K562 (cell line): ENCODE measurements at regions not wholly inside any gene's neighbourhood (a gene's known extent, or its start where the extent isn't known, plus 50 kb on each side); places are given as distances from the start of the nearest gene placed in this dataset.

Source experiments
- CEBPB ChIP-seq: fragments of 450-650 bp; IDR thresholded peaks from 2 replicates; pipeline ENCODE4 v1.6.1; 2016; ENCODE audit warnings: missing genetic modification characterization, missing compliant biosample characterization
- CTBP1 ChIP-seq: fragments of 450-650 bp; IDR thresholded peaks from 2 replicates; pipeline ENCODE4 v1.6.1; 2016; ENCODE audit warnings: borderline replicate concordance
- FOXM1 ChIP-seq, 2 experiments: fragments of 450-650 bp in 1 of 2; sonication (generic) in 1 of 2; formaldehyde crosslinking in 1 of 2; IDR thresholded peaks; 2 replicates each; pipeline versions ENCODE4 v1.6.1 to v1.9.0; 2017 to 2022; ENCODE audit warnings: low read depth in 2 of 2, mild to moderate bottlenecking in 2 of 2, missing genetic modification reagents in 1 of 2, moderate library complexity in 1 of 2
- KDM4B ChIP-seq, 2 experiments: fragments of 450-650 bp in 1 of 2; sonication (generic) in 1 of 2; IDR thresholded peaks; 2 replicates each; pipeline ENCODE4 v1.6.1; 2016 to 2017; ENCODE audit warnings: borderline replicate concordance in 2 of 2, antibody characterized with exemption in 1 of 2, low read depth in 1 of 2, mild to moderate bottlenecking in 1 of 2
- MITF ChIP-seq: IDR thresholded peaks from 2 replicates; pipeline ENCODE4 v1.6.1; 2014; ENCODE audit warnings: antibody characterized with exemption
- SRF ChIP-seq, 2 experiments: fragments of 250-450, 450-650 bp in 1 of 2; sonication (Bioruptor Pico) in 1 of 2; sonication (generic) in 1 of 2; formaldehyde crosslinking; IDR thresholded peaks; 2 replicates each; pipeline versions ENCODE4 v1.5.0 to v1.5.1; 2020 to 2022; ENCODE audit warnings: mild to moderate bottlenecking in 1 of 2, missing genetic modification reagents in 1 of 2
- USF2 ChIP-seq: sonication (generic); formaldehyde crosslinking; IDR thresholded peaks from 2 replicates; pipeline ENCODE4 v1.5.0; 2020; ENCODE audit warnings: missing genetic modification reagents
- ZNF436 ChIP-seq: fragments of 250-450, 450-650 bp; sonication (Bioruptor Pico); formaldehyde crosslinking; IDR thresholded peaks from 2 replicates; pipeline ENCODE4 v1.7.0; 2020; ENCODE audit warnings: mild to moderate bottlenecking
- TF ChIP-seq, protein P1 (sequence below), 2 experiments: fragments of 450-650 bp; formaldehyde crosslinking in 1 of 2; IDR thresholded peaks; 2 replicates each; pipeline versions ENCODE4 v1.4.0 to v1.6.1; 2014 to 2020; ENCODE audit warnings: mild to moderate bottlenecking in 2 of 2, borderline replicate concordance in 1 of 2, low read depth in 1 of 2
- TF ChIP-seq, protein P2 (sequence below), 3 experiments: IDR thresholded peaks in 2 of 3; conservative IDR thresholded peaks in 1 of 3; 2 replicates each; pipeline ENCODE4 v1.5.1; 2011 to 2012; ENCODE audit warnings: low read length in 3 of 3, mild to moderate bottlenecking in 3 of 3, control low read depth in 2 of 3, improper control_type of control experiment in 1 of 3, inconsistent platforms in 1 of 3, low read depth in 1 of 3, mixed read lengths in 1 of 3, moderate library complexity in 1 of 3; ENCODE audit not compliant: insufficient read depth in 2 of 3

GRCh38 chr3:34140616-34141015, 342.2 kb downstream of the PDCD6IP start:
- TF ChIP-seq USF2 (no peak), SRF (CRISPR knock-in tag; IDR thresholded peaks at IDR 0.05) (no peak), MITF (no peak), FOXM1 (IDR thresholded peaks at IDR 0.05; ENCODE audit: low read depth) (no peak), FOXM1 (CRISPR knock-in tag; IDR thresholded peaks at IDR 0.05; ENCODE audit: low read depth) (no peak), ZNF436 (CRISPR knock-in tag) (no peak), KDM4B (IDR thresholded peaks at IDR 0.05; ENCODE audit: borderline replicate concordance in 2 of 2, low read depth in 1 of 2) (no peak), CTBP1 (no peak), CEBPB (tag) (0 out of 2 replicates have a peak, but pooled peaks have one; percentile 14)
- TF ChIP-seq, protein P1, sequence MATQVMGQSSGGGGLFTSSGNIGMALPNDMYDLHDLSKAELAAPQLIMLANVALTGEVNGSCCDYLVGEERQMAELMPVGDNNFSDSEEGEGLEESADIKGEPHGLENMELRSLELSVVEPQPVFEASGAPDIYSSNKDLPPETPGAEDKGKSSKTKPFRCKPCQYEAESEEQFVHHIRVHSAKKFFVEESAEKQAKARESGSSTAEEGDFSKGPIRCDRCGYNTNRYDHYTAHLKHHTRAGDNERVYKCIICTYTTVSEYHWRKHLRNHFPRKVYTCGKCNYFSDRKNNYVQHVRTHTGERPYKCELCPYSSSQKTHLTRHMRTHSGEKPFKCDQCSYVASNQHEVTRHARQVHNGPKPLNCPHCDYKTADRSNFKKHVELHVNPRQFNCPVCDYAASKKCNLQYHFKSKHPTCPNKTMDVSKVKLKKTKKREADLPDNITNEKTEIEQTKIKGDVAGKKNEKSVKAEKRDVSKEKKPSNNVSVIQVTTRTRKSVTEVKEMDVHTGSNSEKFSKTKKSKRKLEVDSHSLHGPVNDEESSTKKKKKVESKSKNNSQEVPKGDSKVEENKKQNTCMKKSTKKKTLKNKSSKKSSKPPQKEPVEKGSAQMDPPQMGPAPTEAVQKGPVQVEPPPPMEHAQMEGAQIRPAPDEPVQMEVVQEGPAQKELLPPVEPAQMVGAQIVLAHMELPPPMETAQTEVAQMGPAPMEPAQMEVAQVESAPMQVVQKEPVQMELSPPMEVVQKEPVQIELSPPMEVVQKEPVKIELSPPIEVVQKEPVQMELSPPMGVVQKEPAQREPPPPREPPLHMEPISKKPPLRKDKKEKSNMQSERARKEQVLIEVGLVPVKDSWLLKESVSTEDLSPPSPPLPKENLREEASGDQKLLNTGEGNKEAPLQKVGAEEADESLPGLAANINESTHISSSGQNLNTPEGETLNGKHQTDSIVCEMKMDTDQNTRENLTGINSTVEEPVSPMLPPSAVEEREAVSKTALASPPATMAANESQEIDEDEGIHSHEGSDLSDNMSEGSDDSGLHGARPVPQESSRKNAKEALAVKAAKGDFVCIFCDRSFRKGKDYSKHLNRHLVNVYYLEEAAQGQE (IDR thresholded peaks at IDR 0.05; ENCODE audit: borderline replicate concordance), result no peak
- TF ChIP-seq, protein P1 (CRISPR knock-in tag; IDR thresholded peaks at IDR 0.05; ENCODE audit: low read depth), result no peak
- TF ChIP-seq, protein P2, sequence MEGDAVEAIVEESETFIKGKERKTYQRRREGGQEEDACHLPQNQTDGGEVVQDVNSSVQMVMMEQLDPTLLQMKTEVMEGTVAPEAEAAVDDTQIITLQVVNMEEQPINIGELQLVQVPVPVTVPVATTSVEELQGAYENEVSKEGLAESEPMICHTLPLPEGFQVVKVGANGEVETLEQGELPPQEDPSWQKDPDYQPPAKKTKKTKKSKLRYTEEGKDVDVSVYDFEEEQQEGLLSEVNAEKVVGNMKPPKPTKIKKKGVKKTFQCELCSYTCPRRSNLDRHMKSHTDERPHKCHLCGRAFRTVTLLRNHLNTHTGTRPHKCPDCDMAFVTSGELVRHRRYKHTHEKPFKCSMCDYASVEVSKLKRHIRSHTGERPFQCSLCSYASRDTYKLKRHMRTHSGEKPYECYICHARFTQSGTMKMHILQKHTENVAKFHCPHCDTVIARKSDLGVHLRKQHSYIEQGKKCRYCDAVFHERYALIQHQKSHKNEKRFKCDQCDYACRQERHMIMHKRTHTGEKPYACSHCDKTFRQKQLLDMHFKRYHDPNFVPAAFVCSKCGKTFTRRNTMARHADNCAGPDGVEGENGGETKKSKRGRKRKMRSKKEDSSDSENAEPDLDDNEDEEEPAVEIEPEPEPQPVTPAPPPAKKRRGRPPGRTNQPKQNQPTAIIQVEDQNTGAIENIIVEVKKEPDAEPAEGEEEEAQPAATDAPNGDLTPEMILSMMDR (IDR thresholded peaks at IDR 0.05 in 2 of 3, conservative IDR thresholded peaks at IDR 0.05 in 1 of 3; ENCODE audit: insufficient read depth in 2 of 3, low read depth in 1 of 3, low read length in 3 of 3), result no peak
